ENCODE measurements at regions not wholly inside any gene's neighbourhood (a gene's known extent, or its start where the extent isn't known, plus 50 kb on each side); places are given as distances from the start of the nearest gene placed in this dataset.

GRCh38 chr9:1757186-1757585, 258.0 kb upstream of the SMARCA2 start:
- Histone ChIP-seq H3K27ac (ENCODE audit: low read depth in 1 of 2, low read length in 2 of 2) (no peak overlapping the region), H3K9ac (ENCODE audit: insufficient read depth, low read length, poor library complexity, severe bottlenecking) (no peak overlapping the region), H3K9me3 (replicated peaks in 1 of 2; ENCODE audit: control insufficient read depth in 1 of 2, insufficient read depth in 1 of 2, low read length in 2 of 2) (peaks cover 0 to 4% of the 10 kb centered on the region in 2 donors), H3K36me3 (replicated peaks in 1 of 2; ENCODE audit: control insufficient read depth in 1 of 2, insufficient read depth in 2 of 2, low read length in 2 of 2) (no peaks in the 10 kb centered on the region), H3K4me3 (replicated peaks in 1 of 3; ENCODE audit: low read depth in 2 of 3, low read length in 3 of 3) (no peak overlapping the region), H2AFZ (ENCODE audit: insufficient read depth, low read depth, low read length, poor library complexity, severe bottlenecking) (no peak overlapping the region), H3K4me2 (replicated peaks; ENCODE audit: extremely low read depth, low read length, poor library complexity, severe bottlenecking) (no peak overlapping the region), H4K20me1 (ENCODE audit: insufficient read depth, low read length) (no peaks in the 10 kb centered on the region), H3K79me2 (ENCODE audit: insufficient read depth, low read length) (no peaks in the 10 kb centered on the region), H3K4me1 (ENCODE audit: control insufficient read depth in 1 of 2, insufficient read depth in 2 of 2, low read length in 2 of 2) (no peaks in the 10 kb centered on the region), H3K27me3 (ENCODE audit: control insufficient read depth in 2 of 2, insufficient read depth in 2 of 2, low read length in 2 of 2) (no peaks in the 10 kb centered on the region)
- Mint-ChIP-seq H3K4me1 (no peaks in the 10 kb centered on the region), H3K36me3 (no peaks in the 10 kb centered on the region), H3K27me3 (ENCODE audit: low read depth in 3 of 3) (no peaks in the 10 kb centered on the region), H3K4me3 (no peak overlapping the region), H3K9me3 (peaks cover 2 to 17% (median 9%) of the 10 kb centered on the region in 7 donors), H3K27ac (no peak overlapping the region)
- intact Hi-C loops (cut with micrococcal nuclease) = no loop called here
- 100% methylated on average over 2 of the region's 5 CpGs for WGBS (ENCODE audit: insufficient coverage)
- no peak for DNase-seq
- no peak for TF ChIP-seq CTCF (IDR thresholded peaks at IDR 0.05)

GRCh38 chr9:1759009-1759408, 256.1 kb upstream of the SMARCA2 start:
- no peak for TF ChIP-seq CTCF (IDR thresholded peaks at IDR 0.05)
- H3K9me3 Mint-ChIP-seq = peaks cover 2 to 18% (median 6%) of the 10 kb centered on the region in 7 donors

More at GRCh38 chr9:1759009-1759408, 256.1 kb upstream of the SMARCA2 start:
- Histone ChIP-seq H3K27me3 (ENCODE audit: control insufficient read depth in 2 of 2, insufficient read depth in 2 of 2, low read length in 2 of 2) (no peaks in the 10 kb centered on the region), H4K20me1 (ENCODE audit: insufficient read depth, low read length) (no peaks in the 10 kb centered on the region), H3K4me1 (ENCODE audit: control insufficient read depth in 1 of 2, insufficient read depth in 2 of 2, low read length in 2 of 2) (no peaks in the 10 kb centered on the region), H3K36me3 (replicated peaks in 1 of 2; ENCODE audit: control insufficient read depth in 1 of 2, insufficient read depth in 2 of 2, low read length in 2 of 2) (no peaks in the 10 kb centered on the region), H3K9me3 (replicated peaks in 1 of 2; ENCODE audit: control insufficient read depth in 1 of 2, insufficient read depth in 1 of 2, low read length in 2 of 2) (peaks cover 0 to 4% of the 10 kb centered on the region in 2 donors), H3K27ac (ENCODE audit: low read depth in 1 of 2, low read length in 2 of 2) (no peak overlapping the region), H3K9ac (ENCODE audit: insufficient read depth, low read length, poor library complexity, severe bottlenecking) (no peak overlapping the region), H3K4me2 (replicated peaks; ENCODE audit: extremely low read depth, low read length, poor library complexity, severe bottlenecking) (no peak overlapping the region), H3K4me3 (replicated peaks in 1 of 3; ENCODE audit: low read depth in 2 of 3, low read length in 3 of 3) (no peak overlapping the region), H3K79me2 (ENCODE audit: insufficient read depth, low read length) (no peaks in the 10 kb centered on the region), H2AFZ (ENCODE audit: insufficient read depth, low read depth, low read length, poor library complexity, severe bottlenecking) (no peak overlapping the region)
- WGBS (ENCODE audit: insufficient coverage) = 30% methylated on average over 2 of the region's 2 CpGs
- H3K36me3 Mint-ChIP-seq = no peaks in the 10 kb centered on the region
- no peaks in the 10 kb centered on the region for H3K4me1 Mint-ChIP-seq
- DNase-seq = no peak
- no peak overlapping the region for H3K27ac Mint-ChIP-seq
- intact Hi-C loops (cut with micrococcal nuclease) = no loop called here
- H3K27me3 Mint-ChIP-seq (ENCODE audit: low read depth in 3 of 3) = no peaks in the 10 kb centered on the region
- no peak overlapping the region for H3K4me3 Mint-ChIP-seq

All from CD14-positive monocyte (primary cell).